Testis (tissue), 2 donors: ENCODE measurements at regions not wholly inside any gene's neighbourhood (a gene's known extent, or its start where the extent isn't known, plus 50 kb on each side); places are given as distances from the start of the nearest gene placed in this dataset.

Source experiments
- DNase-seq: peaks from one replicate; pipeline ENCODE4 v3.0.0-alpha.2; 2019
- H3K27ac ChIP-seq, 2 donors: fragments of 200-600 bp; sonication (generic); one replicate each; pipeline ENCODE4 v1.5.1; 2019
- H3K27me3 ChIP-seq: fragments of 200-600 bp; sonication (generic); one replicate; pipeline ENCODE4 v1.5.1; 2019
- H3K36me3 ChIP-seq: fragments of 200-600 bp; sonication (generic); one replicate; pipeline ENCODE4 v1.5.1; 2017; ENCODE audit warnings: low read depth; ENCODE audit errors: missing control alignments
- H3K4me1 ChIP-seq: fragments of 200-600 bp; sonication (generic); one replicate; pipeline ENCODE4 v1.5.1; 2019
- H3K4me3 ChIP-seq, 2 donors: fragments of 200-600 bp; sonication (generic); one replicate each; pipeline ENCODE4 v1.5.1; 2017 to 2019
- H3K9me3 ChIP-seq: fragments of 200-600 bp; sonication (generic); one replicate; pipeline ENCODE4 v1.5.1; 2017
- POLR2A ChIP-seq: fragments of 450-650 bp; IDR thresholded peaks from one replicate; pipeline ENCODE4 v1.6.1; 2017; ENCODE audit warnings: antibody characterized with exemption, mild to moderate bottlenecking, moderate library complexity
- WGBS, 2 donors: methylation state at CpG; one replicate each; pipeline ENCODE4 v1.1.5; 2018; 5-methylcytosine and 5-hydroxymethylcytosine counted together
- intact Hi-C: fragments of 100-400 bp; cut with DNase I; formaldehyde crosslinking; loops from one replicate; pipeline ENCODE4 v1.15.1; 2023; ENCODE audit warnings: low total_unique reads
- TF ChIP-seq, protein P1 (sequence below), 3 experiments: fragments of 450-650 bp in 2 of 3; fragments of 200-600 bp in 1 of 3; sonication (generic) in 1 of 3; IDR thresholded peaks; one replicate each; pipeline ENCODE4 v1.5.1; 2016 to 2019; ENCODE audit warnings: antibody characterized with exemption in 3 of 3, mild to moderate bottlenecking in 2 of 3, moderate library complexity in 1 of 3

DNA sequence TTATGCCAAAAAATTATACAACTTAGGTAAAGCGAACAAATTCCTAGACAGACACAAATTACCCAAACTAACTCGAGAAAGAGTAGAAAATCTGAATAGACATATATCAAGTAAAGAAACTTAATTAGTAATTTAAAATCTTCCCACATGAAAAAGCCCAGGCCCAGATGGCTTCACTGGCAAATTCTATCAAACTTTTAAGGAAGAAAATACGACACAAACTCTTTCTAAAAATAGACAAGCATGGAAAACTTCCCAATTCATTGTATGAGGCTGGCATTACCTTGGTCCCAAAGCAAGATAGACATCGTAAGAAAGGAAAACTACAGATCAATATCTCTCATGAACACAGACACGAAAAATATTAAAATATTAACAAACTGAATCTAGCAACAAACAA, 135.3 kb downstream of the DRD1 start:
- Histone ChIP-seq H3K27ac (no peak overlapping the region), H3K9me3 (no peaks in the 10 kb centered on the region), H3K36me3 (no peaks in the 10 kb centered on the region), H3K27me3 (no peaks in the 10 kb centered on the region), H3K4me1 (no peaks in the 10 kb centered on the region), H3K4me3 (no peak overlapping the region)
- 77 to 83% methylated on average over 5 of the region's 5 CpGs for WGBS, 2 donors
- intact Hi-C loops: no loop called here
- no peak for DNase-seq
- TF ChIP-seq POLR2A: no peak
- TF ChIP-seq, protein P1, sequence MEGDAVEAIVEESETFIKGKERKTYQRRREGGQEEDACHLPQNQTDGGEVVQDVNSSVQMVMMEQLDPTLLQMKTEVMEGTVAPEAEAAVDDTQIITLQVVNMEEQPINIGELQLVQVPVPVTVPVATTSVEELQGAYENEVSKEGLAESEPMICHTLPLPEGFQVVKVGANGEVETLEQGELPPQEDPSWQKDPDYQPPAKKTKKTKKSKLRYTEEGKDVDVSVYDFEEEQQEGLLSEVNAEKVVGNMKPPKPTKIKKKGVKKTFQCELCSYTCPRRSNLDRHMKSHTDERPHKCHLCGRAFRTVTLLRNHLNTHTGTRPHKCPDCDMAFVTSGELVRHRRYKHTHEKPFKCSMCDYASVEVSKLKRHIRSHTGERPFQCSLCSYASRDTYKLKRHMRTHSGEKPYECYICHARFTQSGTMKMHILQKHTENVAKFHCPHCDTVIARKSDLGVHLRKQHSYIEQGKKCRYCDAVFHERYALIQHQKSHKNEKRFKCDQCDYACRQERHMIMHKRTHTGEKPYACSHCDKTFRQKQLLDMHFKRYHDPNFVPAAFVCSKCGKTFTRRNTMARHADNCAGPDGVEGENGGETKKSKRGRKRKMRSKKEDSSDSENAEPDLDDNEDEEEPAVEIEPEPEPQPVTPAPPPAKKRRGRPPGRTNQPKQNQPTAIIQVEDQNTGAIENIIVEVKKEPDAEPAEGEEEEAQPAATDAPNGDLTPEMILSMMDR (IDR thresholded peaks at IDR 0.05): no peak

DNA sequence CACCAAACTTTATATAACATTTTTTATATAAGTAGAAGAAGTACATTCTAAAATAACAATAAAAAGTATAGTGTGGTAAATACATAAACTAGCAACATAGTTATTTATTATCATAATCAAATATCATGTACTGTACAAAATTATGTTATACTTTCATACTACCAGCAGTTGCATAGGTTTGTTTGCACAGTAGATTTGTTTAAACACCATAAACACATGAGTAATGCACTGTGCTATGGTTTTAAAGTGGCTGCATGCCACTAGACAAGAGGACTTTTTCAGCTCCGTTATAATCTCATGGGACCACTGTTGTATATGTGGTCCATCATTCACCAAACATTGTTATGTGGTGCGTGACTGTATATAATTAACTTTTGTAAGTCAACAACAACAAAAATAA, 137.6 kb downstream of the DRD1 start:
- intact Hi-C loops: no loop called here
- DNase-seq: no peak
- H3K9me3 ChIP-seq: no peaks in the 10 kb centered on the region
- H3K27me3 ChIP-seq: no peaks in the 10 kb centered on the region
- TF ChIP-seq, protein P1 (IDR thresholded peaks at IDR 0.05): no peak
- no peak for TF ChIP-seq POLR2A
- no peak overlapping the region for H3K4me3 ChIP-seq
- no peaks in the 10 kb centered on the region for H3K4me1 ChIP-seq
- 54 to 92% methylated on average over 2 of the region's 2 CpGs for WGBS, 2 donors
- H3K36me3 ChIP-seq: no peaks in the 10 kb centered on the region
- no peak overlapping the region for H3K27ac ChIP-seq

GRCh38 chr5:175305251-175305650, 138.7 kb downstream of the DRD1 start:
- intact Hi-C loops: no loop called here
- H3K9me3 ChIP-seq: no peaks in the 10 kb centered on the region
- WGBS, 2 donors: 72 to 80% methylated on average over 5 of the region's 5 CpGs

DNA sequence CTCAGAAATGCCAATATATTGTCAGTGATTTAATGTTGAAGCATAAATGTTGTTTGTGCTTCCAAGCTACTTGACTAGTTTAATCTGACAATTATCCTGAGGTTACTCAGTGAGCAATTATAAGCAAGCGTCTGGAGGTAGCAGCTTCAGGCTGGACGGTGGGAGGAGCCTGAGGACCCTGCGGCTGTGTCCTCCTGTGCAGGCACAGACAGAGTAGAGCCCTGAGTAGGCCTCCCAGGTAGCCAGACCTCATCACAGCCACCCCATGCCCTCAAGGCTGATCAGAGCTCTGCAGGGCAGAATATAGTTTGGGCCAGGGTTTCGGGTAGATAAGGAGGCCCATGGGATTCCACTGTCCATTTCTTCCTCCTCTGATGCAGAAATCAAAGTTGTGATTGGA, 153.6 kb downstream of the DRD1 start:
- H3K4me1 ChIP-seq: no peaks in the 10 kb centered on the region
- no peaks in the 10 kb centered on the region for H3K9me3 ChIP-seq
- H3K4me3 ChIP-seq: no peak overlapping the region
- TF ChIP-seq, protein P1 (IDR thresholded peaks at IDR 0.05): no peak
- TF ChIP-seq POLR2A: no peak
- no peaks in the 10 kb centered on the region for H3K36me3 ChIP-seq
- intact Hi-C loops: no loop called here
- no peaks in the 10 kb centered on the region for H3K27me3 ChIP-seq
- WGBS, 2 donors: 74 to 89% methylated on average over 4 of the region's 4 CpGs
- H3K27ac ChIP-seq: no peak overlapping the region
- no peak for DNase-seq

More at GRCh38 chr5:175305251-175305650, 138.7 kb downstream of the DRD1 start:
- Histone ChIP-seq H3K36me3 (no peaks in the 10 kb centered on the region), H3K4me3 (no peak overlapping the region), H3K27ac (no peak overlapping the region), H3K4me1 (no peaks in the 10 kb centered on the region), H3K27me3 (no peaks in the 10 kb centered on the region)
- DNase-seq: no peak
- TF ChIP-seq, protein P1 (IDR thresholded peaks at IDR 0.05): no peak
- TF ChIP-seq POLR2A: no peak

DNA sequence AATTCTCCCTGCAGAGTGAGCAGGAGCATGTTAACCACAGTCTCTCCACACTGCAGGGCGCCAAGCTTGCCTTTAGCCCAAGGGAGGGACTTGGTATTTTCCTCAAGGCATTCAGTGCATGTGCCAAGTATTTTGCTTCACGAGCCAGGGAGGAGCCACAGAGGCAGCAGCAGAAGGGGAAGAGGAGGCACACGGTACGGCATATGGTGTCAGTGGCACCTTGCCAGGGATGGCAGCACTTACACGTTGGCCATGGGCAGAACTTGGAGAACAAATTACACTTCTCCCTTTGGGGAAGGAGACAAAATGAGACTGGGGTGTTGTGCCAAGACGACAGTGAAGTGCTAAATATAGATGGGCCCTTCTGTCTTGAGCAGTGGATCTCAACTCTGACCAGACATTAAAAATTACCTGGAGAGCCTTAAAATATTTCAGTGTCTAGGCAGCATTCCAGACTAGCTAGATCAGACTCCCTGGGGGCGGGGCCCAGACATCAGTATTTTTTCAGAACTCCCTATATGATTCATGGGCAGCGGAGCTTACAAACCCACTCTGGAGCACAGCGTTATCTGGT, 155.8 kb downstream of the DRD1 start:
- no peaks in the 10 kb centered on the region for H3K27me3 ChIP-seq
- TF ChIP-seq POLR2A: no peak
- TF ChIP-seq, protein P1 (IDR thresholded peaks at IDR 0.05): no peak
- H3K27ac ChIP-seq: no peak overlapping the region
- WGBS, 2 donors: 61 to 69% methylated on average over 9 of the region's 9 CpGs
- no peaks in the 10 kb centered on the region for H3K4me1 ChIP-seq
- intact Hi-C loops: no loop called here
- DNase-seq: no peak
- H3K36me3 ChIP-seq: no peaks in the 10 kb centered on the region
- H3K4me3 ChIP-seq: no peak overlapping the region
- no peaks in the 10 kb centered on the region for H3K9me3 ChIP-seq
